Left colon (tissue), 2 donors: ENCODE measurements at regions not wholly inside any gene's neighbourhood (a gene's known extent, or its start where the extent isn't known, plus 50 kb on each side); places are given as distances from the start of the nearest gene placed in this dataset.

Experiments
- ATAC-seq: fragments of 200-7000 bp; cut with Tn5 transposase; one replicate; pipeline ENCODE4 v1.9.1; 2020; ENCODE audit warnings: mild to moderate bottlenecking, moderate library complexity
- DNase-seq, 2 donors: peaks; one replicate each; pipeline ENCODE4 v3.0.0-alpha.2; 2020
- intact Hi-C, 2 donors: fragments of 100-400 bp; cut with DNase I in 1 of 2; cut with micrococcal nuclease in 1 of 2; formaldehyde crosslinking; loops; one replicate each; pipeline versions ENCODE4 v1.11.2 to v1.14.0; 2022; cut with DNase I, micrococcal nuclease
- donor health status: DM: no; HTN: no; CAD: no.
- donor health status: DM: yes; HTN: yes; CAD: no.

GRCh38 chr6:140907235-140907634, 1225.5 kb upstream of the GJE1 start:
- intact Hi-C loops: no loop called here
- DNase-seq (no peak), ATAC-seq (no peak)

GRCh38 chr6:140905724-140906123, 1227.0 kb upstream of the GJE1 start:
- ATAC-seq (no peak), DNase-seq (no peak)
- intact Hi-C loops: no loop called here

- ATAC-seq (no peak), DNase-seq (no peak)
- intact Hi-C loops: no loop called here
Observed at GRCh38 chr6:140905050-140905449, 1227.7 kb upstream of the GJE1 start.

DNA sequence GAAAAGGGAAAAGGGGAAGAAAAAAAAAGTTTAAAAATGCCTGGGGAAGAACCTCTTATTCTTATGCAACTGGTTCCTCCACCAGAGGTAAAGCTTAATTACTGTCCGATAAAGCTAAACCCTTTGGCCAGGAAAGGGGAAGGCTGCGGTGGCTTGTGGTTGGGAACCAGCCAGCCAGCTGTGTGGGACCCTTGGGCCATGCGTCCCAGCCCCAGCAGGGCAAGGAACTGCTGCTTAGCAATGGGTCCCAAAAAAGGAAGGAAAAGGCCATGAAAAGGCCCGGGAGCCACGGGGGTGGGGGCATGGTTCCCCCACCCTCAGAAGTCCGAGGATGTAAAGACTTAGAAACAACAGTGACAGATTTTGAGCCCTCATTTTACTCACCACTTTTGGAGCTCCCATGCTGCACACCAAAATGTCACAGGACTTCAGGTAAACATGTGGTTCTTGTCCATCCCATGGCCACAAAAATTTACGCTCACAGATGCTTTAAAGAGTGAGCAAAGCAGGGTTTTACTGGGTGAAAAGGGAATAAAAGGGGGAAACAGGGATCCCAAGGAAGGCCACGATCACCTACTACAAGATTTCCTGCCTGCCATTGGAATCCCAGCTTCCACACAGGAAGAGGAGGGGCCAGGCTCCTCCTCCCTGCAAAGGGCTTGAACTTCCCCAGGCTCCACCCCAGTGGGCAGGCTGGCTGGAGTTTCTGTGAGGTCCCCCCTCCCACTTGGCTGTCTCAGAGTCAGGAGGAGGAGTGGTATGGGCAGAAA, 1234.7 kb upstream of the GJE1 start:
- DNase-seq (peak in 1 of 2 donors; percentile 35), ATAC-seq (no peak)
- intact Hi-C loops: no loop called here

DNA sequence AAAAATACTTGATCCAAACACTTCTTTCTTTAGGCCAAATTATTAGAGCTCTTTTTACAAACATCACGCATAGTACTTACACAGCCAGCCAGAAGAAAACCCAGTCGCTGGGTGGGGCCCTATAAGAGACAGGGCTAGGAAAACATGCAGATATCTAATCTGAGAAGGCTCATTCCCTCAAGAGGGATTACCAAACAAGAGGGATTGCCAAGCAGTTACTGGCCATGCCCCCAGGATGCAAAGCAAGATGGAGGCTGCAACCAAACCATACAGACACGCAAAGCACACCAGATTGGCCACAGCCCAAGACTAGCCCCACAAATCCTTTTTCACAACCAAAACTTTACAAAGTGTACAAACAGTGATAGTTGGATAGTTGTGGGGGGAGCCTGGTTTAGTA, 1235.4 kb upstream of the GJE1 start:
- DNase-seq: no peak
- intact Hi-C loops: no loop called here
- ATAC-seq: no peak

DNA sequence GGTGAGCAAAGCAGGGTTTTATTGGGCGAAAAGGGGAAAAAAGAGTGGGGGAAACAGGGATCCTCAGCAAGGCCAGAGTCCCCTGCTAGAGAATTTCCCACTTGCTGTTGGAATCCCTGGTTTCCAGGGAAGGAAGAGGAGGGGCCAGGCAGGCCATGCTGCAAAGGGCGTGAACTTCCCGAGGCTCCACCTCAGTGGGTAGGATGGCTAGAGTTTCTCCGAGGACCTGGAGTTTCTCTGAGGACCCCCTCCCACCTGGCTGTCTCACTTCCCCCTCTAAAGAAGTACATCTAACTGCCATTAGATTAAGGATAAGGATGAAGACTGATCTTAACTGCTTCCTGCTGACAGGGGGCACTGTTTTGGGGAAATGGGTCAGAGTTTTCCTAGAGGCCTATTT, 1239.3 kb upstream of the GJE1 start:
- intact Hi-C loops: no loop called here
- DNase-seq (no peak), ATAC-seq (no peak)

DNA sequence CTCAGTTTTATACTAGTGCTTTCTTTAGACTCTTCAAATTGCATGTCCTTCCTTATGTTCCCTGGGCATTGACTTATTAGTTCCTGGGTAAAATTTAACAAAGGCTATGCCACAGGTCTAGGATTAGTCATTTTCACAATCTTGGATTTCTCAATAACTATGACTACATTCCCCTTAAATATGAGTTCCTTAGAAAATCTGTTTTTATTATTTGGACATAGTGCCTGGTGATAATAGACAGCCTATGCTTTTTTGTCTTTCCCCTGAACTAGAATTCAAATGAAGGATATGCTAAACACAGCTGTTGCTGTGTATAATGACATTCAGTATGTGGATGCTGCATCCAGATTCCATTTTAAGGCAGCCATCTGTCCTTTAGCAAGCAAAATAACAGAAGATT, 1252.8 kb upstream of the GJE1 start:
- intact Hi-C loops: no loop called here
- ATAC-seq (no peak), DNase-seq (no peak)

GRCh38 chr6:140874066-140874465, 1258.7 kb upstream of the GJE1 start:
- no peak for ATAC-seq
- intact Hi-C loops: no loop called here
- DNase-seq: no peak

DNA sequence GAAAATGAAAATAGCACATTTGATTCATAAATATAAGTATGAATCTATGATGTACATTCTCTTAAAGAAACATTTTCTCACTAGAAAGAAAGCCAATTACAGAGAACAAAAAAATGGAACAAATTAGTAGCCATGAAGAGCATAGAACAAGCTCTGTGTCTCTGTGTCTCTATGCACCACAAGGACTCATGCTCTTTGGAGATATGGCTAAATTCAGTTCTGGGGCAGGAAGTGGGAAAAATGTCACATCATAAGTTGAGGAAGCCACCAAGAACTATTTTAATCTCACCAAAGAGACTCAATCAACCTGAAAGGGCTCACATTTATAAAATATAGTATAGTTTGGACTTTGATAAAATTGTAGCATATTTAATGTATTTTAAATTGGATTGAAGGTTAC, 1259.8 kb upstream of the GJE1 start:
- no peak for DNase-seq
- intact Hi-C loops: no loop called here
- ATAC-seq: no peak

- DNase-seq (no peak), ATAC-seq (no peak)
- intact Hi-C loops: no loop called here
Observed at GRCh38 chr6:140871911-140872310, 1260.8 kb upstream of the GJE1 start.

DNA sequence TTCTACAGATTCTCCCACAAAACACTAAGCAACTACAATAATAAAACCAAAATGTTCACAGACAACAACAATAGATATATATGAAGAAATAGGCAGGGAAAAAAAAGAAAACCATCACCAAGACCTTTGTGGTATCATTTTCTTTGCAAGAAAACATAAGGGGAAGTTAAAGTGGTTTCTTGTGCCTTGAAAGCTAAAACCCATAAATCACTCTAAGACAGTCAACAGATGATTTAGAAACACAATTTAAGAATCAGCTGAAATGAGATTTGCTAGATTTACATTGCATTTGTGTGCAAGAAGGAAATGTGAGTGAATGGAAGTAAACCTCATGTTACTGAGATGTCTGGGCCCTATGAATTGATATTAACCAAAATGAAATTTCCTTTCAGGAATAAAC, 1265.4 kb upstream of the GJE1 start:
- ATAC-seq (no peak), DNase-seq (no peak)
- intact Hi-C loops: no loop called here

DNA sequence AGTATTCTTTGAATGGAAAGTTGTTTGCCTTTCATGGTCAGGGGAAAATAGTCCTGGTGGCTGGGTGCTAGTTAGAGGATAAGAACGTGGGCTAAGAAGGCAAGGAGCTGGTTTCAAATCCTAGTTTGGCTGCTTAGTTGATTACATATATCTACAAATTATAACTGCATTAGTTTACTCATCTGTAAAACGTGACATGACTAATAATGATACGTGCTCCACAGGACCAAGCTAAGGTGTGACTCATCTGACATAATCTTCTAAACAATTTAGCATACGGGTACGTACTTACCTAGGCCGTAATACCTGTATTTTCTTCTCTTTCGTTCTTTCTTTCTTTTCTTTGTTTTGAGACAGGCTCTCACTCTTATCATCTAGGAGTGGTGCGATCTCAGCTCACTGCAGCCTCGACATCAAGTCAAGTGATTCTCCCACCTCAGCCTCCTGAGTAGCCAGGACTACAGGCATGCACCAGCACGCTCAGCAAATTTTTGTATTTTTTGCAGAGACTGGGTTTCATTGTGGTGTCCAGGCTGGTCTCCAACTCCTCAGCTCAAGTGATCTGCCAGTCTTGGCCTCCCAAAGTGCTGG, 1274.2 kb upstream of the GJE1 start:
- intact Hi-C loops: no loop called here
- ATAC-seq (no peak), DNase-seq (no peak)

DNA sequence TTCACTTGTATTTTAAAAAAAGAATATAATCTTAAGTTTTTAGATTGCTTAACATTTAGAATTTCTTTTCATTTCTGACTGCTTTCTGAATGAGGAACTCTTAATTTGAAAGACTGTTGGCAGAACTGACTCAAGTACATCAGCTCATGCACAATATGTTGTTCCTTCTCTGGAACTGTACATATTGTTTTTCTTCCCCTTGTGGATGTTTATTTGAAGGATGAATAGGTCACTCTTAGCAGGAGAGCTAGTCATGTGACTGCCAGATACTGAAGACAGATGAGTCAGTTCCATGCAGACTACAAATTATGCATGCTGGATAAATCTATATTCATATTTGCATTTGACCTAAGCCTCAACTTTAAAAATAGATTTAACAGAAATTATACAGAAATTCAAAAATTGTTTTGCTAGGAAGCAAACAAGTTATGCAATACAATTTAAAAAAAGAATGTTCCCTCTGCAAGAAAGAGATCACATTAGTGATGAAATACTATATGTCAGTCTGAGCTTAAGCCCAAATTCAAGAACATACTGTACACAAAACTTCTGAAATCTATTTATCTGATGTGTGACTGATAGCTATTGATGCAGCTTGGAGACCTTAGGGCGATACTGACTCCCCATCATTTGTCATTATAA, 1274.9 kb upstream of the GJE1 start:
- intact Hi-C loops: no loop called here
- DNase-seq: no peak
- no peak for ATAC-seq

DNA sequence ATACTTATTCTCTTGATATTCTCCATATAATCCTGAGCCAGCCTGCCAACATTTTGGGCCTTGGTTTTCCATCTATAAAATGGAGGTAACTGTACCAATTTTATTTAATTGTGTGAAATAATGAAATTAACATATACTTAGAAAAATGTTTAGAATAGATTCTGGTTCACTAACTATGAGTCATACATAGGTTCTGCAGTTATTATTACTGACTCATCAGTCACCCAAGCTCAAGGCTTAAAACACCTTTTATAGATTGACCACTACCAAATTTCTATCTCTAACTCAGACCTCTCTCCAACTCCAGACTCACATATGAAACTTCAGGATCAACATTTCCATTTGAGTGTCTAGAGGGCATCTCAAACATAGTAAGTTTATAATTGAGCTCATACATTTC, 1277.2 kb upstream of the GJE1 start:
- DNase-seq (no peak), ATAC-seq (no peak)
- intact Hi-C loops: no loop called here

GRCh38 chr6:140854318-140854717, 1278.4 kb upstream of the GJE1 start:
- DNase-seq: no peak
- intact Hi-C loops: no loop called here
- ATAC-seq: no peak

DNA sequence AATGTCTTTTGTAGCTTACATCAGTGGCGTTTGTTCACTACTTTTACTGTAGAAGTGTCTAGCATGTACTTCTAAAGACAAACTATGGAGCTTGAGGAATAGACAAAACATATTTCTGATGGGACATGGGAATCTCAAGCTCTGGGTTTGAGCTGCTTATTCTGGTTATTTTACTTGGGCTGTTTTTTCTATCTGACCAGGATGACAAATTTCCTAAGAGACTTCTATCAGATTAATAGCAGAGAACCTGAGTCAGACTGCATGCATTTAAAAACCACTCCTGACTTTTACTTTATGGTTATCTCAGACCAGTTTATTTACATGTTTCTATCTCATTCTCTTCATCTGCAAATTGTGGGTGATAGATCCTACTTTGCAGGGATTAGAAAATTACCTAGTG, 1282.3 kb upstream of the GJE1 start:
- no peak for ATAC-seq
- intact Hi-C loops: no loop called here
- no peak for DNase-seq

DNA sequence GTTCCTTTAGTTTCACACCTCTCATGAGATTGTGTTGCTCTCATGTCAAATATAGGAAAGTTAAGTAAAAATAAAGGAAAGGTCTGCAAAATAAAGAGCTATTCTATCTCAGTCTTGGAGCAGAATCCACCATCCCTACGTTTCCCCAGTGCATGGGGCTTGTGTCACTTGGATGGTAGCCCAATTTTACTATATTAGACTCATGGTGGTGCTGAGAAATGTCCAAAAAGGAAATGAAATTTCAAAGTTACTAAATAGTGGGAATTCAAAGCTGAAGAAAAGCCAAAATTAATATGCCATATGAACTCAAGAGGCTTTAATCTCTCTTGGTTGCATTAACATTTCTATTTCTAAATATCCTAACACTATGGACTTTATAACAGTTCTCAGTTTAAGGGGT, 1283.3 kb upstream of the GJE1 start:
- DNase-seq: no peak
- intact Hi-C loops: no loop called here
- no peak for ATAC-seq

- no peak for ATAC-seq
- intact Hi-C loops: no loop called here
- no peak for DNase-seq
Observed at GRCh38 chr6:140847262-140847645, 1285.5 kb upstream of the GJE1 start.

- intact Hi-C loops: no loop called here
- no peak for ATAC-seq
- DNase-seq: no peak
Observed at GRCh38 chr6:140846503-140847261, 1286.0 kb upstream of the GJE1 start.

GRCh38 chr6:140845701-140846100, 1287.0 kb upstream of the GJE1 start:
- ATAC-seq: no peak
- intact Hi-C loops: no loop called here
- DNase-seq: no peak
